NCI-H510A (cell line): ENCODE measurements at regions not wholly inside any gene's neighbourhood (a gene's known extent, or its start where the extent isn't known, plus 50 kb on each side); places are given as distances from the start of the nearest gene placed in this dataset.

Experiments
- DNase-seq: peaks from one replicate; lab custom pipeline; 2025; lab: John Stamatoyannopoulos, UW

DNA sequence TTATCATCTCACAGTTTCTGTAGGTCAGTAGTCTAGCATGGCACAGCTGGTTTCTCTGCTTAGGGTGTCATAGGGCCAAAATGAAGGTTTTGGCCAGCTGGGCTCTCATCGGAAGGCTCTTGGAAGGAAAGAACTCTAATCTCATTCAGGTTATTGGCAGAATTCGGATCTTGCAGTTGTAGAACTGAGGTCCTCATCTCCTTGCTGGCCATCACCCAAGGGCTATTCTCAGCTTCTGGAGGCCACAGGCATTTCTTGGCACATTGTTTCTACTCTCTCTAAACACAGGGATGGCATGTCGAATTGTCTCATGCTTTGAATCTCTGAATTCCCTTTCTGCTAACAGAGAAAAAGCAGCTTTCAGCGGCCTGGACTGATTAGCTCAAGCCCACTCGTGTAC is 258.0 kb upstream of the SMARCA2 start:
- DNase-seq: no peak

- no peak for DNase-seq
These were observed 256.1 kb upstream of the SMARCA2 start for GRCh38 chr9:1759009-1759408.

DNA sequence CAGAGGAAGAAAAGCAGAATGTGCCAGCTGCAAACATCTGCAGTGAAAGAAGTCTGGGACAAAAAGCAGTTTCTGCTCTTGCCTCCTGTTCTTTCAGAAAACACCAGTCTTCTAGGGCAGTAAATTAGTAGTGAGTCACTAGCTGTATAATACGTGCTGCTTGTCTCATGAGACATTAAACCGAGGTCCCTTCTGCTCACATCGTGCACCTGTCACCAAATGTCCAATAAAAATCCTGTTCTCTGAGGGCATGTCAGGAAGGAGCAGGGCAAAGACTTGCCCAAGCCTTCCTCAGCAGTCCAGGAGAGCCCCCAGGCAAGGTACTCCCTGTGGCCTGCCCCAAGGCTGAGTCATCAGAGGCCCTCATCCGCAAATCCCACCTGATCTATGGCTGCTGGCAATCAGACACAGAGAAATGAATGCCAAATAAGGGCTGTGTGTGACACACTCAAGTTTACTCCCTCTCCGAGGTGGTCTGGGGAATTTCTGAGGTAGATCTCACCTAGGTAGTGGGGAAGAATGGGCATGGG is 255.3 kb upstream of the SMARCA2 start:
- DNase-seq: no peak

- DNase-seq: no peak
These were observed 253.3 kb upstream of the SMARCA2 start for GRCh38 chr9:1761807-1762206.

DNA sequence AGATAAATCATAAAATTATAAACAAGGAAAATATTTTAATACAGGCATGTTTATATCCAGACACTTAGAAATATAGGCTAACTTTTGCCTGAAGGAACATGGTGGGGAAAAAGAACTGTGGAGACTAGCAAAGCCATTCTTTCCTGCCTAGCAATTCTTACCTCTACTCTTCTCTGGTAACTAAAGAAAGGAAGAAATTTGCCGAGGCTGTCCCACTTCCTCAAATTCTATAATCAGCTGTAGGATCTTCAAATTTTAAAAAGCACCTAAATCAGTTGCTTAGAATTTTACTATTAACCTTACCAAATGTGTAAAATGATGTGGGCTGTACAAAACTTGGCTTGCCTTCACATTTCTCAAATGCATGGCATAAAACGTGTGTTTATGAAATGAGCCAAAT is 249.1 kb upstream of the SMARCA2 start:
- no peak for DNase-seq

DNA sequence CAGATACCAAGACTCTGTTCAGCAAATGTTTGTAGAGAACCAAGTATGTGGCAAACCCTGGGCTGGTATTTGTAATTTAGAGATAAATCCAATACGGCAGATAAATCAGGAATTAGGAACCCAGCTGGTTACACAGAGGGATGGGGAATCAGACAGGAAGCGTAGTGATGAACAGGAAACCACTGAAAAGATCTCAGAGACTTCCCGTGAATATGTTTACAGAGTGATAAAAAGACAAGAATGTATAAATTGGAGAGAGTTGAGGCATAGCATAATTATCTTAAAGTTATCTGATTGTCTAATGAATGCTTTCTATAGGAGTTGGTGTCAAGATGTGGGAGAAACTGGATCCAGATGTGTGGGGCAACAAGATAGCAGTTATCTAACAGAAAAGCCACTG is 246.6 kb upstream of the SMARCA2 start:
- no peak for DNase-seq

DNA sequence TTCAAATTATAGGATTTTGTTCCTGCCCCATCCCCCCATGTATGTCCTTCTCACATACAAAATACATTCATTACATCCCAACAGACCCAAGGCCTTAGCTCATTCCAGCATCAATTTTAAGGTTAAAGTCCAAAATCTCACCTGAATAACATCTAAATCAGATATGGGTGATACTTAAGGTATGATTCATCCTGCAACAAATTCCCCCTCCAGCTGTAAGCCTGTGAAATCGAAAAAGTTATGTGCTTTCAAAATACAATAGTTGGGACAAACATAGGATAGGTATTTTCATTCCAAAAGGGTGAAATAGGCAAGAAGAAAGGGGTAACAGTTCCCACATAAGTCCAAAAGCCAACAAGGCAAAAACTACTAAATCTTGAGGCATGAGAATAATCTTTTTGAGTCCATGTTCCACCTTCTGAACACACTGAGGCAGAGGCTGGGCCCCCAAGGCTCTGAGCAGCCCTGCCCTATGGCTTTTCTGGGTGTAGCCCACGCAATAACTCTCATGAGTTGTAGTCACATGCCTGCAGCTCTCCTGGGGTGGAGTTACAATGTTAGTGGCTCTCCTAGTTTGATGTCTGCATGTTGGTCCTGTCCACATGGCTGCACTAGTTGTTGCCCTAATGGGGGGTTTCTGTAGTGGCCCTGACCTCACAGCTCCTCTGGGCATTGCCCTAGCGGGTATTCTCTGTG is 243.9 kb upstream of the SMARCA2 start:
- no peak for DNase-seq

- no peak for DNase-seq
These were observed 239.9 kb upstream of the SMARCA2 start for GRCh38 chr9:1775230-1775629.

DNA sequence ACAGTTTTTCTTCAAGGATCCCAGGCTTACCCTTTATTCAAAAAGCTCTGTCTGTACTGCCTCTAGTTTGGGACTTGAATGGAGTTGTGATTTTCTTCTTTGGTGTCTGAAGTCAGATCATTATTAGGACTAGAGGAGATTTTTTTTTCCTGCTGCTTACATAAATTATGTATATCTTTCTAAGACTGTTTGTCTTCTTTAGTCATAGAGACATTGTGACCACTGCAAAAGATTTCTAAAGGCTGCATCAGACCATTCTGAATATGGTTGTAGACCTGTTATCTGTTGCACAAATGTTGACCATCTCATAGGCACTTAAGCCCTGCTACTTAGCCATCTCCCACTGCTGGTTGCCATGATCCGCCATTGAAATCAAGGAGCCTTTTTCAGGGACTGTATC is 238.5 kb upstream of the SMARCA2 start:
- DNase-seq: no peak

- DNase-seq: no peak
These were observed 224.0 kb upstream of the SMARCA2 start for GRCh38 chr9:1791191-1791590.

GRCh38 chr9:1794547-1795270 is 220.4 kb upstream of the SMARCA2 start:
- no peak for DNase-seq

GRCh38 chr9:1804128-1804865 is 210.8 kb upstream of the SMARCA2 start:
- no peak for DNase-seq

DNA sequence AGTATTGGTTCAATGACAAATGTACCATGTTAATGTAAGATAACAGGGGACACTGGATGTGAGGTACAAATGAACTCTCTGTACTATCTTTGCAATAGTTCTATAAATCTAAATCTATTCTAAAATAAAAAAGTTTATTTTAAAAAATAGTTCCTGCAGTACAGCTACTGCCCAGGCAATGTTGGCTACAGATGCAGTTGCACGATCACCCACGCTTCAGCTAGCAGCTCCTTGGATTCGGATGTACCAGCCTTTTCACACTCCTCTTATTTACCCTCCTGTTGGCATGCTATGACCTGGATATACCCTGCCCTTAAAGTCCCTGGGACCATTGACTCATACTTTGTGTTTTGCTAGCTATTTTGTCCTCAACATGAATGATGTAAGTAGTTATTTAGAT is 185.4 kb upstream of the SMARCA2 start:
- no peak for DNase-seq

DNA sequence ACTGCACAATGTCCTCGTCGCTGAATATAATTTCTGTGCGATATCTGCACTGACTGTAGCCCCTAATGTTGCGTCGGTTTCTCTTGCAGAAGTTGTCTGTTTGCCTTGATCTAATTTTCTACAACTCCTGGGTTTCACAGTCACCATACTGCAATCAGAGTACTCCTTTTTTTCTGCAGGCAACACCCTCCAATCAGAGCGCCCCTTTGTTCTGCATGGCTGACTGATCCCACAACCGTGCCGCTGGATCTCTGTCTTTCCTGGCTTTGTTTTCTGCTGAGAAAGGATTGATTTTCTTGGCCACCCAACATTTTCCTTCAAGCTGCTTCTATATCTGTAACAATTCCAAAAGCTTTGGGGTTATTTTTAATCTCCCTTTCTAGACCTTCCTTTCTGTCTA is 182.2 kb upstream of the SMARCA2 start:
- DNase-seq: no peak

- DNase-seq: no peak
These were observed 177.6 kb upstream of the SMARCA2 start for GRCh38 chr9:1837453-1838084.

- no peak for DNase-seq
These were observed 175.2 kb upstream of the SMARCA2 start for GRCh38 chr9:1839909-1840308.

DNA sequence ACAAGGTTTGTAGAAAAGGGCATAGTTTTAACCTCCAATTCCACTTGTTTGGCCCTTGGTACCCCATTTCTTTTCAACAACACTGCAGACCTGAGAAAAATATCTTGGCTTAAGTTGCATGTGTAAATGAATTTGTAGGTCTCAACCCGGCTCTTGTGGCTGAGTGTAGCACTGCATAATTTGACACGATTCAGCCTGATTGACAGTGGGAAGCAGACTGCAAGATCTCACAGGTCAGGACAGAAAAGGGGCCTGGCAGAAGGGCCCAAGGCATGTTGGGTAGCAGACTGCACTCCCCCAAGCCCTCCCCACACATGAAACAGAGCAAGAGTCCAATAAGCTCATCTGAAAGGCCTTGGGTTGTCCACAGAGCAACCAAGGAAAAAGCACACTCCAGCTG is 169.7 kb upstream of the SMARCA2 start:
- no peak for DNase-seq

DNA sequence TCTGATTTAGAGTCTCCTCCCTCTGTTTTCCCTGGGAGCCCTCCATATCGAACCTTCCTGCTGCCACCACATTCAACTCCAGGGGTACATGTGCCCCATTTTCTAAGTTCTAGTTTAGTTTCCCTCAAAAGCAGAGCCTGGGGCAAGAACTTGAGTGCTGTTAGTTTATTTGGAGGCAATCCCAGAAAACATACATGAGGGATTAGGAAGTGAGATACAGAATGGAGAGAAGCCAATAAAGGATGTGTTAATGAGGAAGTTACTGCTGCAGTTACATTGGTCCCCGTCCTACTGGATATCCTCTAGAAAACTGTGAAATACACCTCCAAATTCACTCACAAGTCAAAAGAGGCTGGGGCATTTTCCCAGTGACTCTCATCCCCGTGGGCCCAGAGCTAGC is 159.4 kb upstream of the SMARCA2 start:
- no peak for DNase-seq

DNA sequence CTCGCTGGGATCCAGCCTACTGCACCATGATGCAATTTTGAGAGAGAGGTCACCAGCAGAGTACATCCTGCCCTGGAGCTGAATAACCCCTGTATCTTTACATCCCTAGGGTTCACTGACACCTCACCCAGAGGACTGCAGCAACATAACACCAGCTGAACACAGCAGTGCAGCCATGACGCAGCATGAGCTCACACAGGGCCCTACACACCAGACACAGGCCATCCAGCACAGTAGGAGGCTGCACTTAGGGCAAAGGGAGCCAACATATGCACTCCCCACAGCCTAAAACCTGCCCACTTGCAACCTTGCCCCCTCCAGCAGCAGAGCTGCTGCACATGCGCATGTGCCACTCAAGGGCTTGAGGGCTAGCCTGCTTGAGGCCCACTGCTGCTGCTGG is 157.3 kb upstream of the SMARCA2 start:
- DNase-seq: no peak

DNA sequence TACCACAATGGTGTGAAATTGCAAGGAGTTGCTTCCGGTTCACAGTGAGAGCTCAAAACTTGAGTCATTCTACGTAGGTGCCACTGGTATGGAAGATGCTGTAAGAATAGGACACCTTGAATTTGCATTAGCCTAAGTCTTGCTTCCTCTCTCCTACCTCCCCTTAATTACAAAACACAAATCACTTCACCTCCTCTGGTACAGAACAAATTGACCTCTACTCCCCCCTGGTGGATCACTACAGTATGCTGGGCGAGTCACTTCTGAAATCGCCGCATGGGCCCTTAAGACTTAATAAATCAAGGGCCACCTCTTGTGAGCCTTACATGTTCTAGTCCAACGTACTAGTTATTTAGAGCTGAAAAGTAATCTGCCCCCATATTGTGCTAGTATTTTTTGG is 145.3 kb upstream of the SMARCA2 start:
- DNase-seq: peak; percentile 1

- no peak for DNase-seq
These were observed 144.2 kb upstream of the SMARCA2 start for GRCh38 chr9:1870915-1871314.

DNA sequence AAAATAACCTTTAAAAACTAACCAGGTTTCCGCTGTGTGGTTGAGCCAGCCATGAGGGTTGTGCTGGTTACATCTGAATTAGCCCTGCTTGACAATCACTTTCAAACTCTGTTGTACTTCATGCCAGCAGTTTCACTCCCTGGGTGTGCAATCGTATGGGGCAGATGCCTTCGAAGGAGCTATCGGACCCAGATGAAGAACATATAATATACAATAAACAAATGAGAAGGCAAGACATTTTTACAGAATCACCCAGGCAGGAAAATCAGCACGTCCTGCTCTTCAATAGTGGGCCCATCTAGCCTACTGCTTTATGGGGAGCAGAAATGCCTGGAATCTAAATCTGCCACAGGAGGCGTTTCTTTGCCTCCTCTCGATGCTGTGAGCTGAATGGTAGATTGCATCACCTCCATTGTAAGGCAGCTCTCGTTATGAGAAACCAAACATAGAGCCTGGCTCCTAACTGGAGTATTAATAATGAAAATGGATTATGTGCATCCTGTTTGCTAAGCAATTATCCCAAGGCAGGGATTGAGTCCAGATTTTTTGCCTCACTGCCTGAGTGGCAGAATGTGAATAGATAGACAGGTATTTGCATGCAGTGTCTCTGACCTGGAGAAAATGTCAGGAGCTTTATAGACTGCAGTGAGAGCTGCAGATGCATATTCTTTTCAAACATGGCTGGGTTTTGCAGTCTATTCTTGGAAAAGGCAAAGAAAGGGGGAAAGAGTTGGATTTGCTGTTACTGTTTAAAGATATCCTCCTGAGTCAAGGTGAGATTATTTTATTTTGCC is 143.3 kb upstream of the SMARCA2 start:
- peak; percentile 3 for DNase-seq
